ENCODE measurements at regions not wholly inside any gene's neighbourhood (a gene's known extent, or its start where the extent isn't known, plus 50 kb on each side); places are given as distances from the start of the nearest gene placed in this dataset.

DNA sequence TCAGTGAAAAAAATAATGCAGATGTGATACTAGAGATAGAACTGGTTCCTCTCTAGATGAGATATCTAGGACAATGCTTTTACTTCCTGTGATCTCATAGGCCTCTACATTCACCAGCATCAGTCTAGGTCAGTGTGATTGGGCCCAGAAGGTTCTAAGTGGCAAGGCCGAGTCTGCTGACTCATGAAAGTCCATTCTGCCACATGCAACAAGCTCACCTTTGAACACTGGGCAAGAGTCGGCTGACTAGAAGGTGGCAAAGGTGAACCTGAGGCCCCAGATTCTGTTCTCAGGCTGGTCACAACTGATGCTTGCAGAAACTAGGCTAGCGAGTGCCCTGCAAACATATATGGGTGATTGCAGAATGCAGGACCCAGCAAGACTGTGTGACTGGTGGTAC lies 105.7 kb upstream of the PLXNA4 start:
- no peaks in the 10 kb centered on the region for H3K9me3 Mint-ChIP-seq
- H3K27me3 Mint-ChIP-seq (ENCODE audit: low read depth): peaks cover 18% of the 10 kb centered on the region
- no peak overlapping the region for H3K4me3 Mint-ChIP-seq
- no peak overlapping the region for H3K27ac Mint-ChIP-seq
- TF ChIP-seq, protein P1, sequence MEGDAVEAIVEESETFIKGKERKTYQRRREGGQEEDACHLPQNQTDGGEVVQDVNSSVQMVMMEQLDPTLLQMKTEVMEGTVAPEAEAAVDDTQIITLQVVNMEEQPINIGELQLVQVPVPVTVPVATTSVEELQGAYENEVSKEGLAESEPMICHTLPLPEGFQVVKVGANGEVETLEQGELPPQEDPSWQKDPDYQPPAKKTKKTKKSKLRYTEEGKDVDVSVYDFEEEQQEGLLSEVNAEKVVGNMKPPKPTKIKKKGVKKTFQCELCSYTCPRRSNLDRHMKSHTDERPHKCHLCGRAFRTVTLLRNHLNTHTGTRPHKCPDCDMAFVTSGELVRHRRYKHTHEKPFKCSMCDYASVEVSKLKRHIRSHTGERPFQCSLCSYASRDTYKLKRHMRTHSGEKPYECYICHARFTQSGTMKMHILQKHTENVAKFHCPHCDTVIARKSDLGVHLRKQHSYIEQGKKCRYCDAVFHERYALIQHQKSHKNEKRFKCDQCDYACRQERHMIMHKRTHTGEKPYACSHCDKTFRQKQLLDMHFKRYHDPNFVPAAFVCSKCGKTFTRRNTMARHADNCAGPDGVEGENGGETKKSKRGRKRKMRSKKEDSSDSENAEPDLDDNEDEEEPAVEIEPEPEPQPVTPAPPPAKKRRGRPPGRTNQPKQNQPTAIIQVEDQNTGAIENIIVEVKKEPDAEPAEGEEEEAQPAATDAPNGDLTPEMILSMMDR (IDR thresholded peaks at IDR 0.05; ENCODE audit: unreplicated experiment in 3 of 3): no peak
- no peaks in the 10 kb centered on the region for H3K36me3 Mint-ChIP-seq (ENCODE audit: low read depth)
- no peaks in the 10 kb centered on the region for H3K4me1 Mint-ChIP-seq

DNA sequence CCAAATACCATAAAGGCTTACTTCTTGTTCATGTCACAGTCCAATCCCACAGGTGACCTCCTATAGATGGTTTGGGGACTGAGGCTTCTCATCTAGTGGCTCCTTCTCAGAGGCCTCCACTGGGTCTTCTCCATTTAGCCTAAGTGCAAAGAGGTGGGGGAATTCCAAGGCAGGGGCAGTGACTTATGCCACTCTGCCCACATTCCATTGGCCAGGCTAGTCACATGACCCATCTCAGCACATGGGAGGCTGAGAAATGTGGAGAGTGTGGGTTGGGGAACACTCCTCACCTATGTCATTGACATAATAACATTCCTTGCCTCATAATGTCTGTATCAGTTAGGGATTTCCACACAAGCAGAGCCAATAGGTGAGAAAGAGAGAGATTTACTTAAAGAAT lies 104.3 kb upstream of the PLXNA4 start:
- no peak overlapping the region for H3K27ac Mint-ChIP-seq
- H3K9me3 Mint-ChIP-seq: peaks cover 3% of the 10 kb centered on the region
- TF ChIP-seq, protein P1 (IDR thresholded peaks at IDR 0.05; ENCODE audit: unreplicated experiment in 3 of 3): no peak
- H3K4me3 Mint-ChIP-seq: no peak overlapping the region
- H3K27me3 Mint-ChIP-seq (ENCODE audit: low read depth): peaks cover 14% of the 10 kb centered on the region
- H3K36me3 Mint-ChIP-seq (ENCODE audit: low read depth): no peaks in the 10 kb centered on the region
- no peaks in the 10 kb centered on the region for H3K4me1 Mint-ChIP-seq

DNA sequence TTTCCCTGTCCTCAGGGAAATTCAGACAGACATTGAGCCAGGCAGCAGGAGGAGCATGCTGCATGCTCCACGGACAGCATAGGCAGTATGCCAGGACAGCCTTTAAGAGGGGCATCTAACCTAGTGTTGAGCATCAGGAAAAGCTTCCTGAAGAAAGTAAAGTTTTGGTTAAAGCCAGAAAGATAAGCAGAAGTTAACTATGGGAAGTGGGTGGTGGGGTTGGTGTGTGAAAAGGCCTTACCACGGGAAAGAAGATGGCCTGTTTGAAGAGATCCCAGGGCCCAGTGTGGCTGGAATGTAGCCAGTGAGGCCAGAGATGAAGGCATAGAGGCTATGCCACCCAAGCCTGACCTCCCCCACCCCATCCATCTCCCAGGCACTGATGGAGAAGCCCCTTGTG lies 102.4 kb upstream of the PLXNA4 start:
- Mint-ChIP-seq H3K4me3 (no peak overlapping the region), H3K36me3 (ENCODE audit: low read depth) (no peaks in the 10 kb centered on the region), H3K27ac (no peak overlapping the region), H3K27me3 (ENCODE audit: low read depth) (peaks cover 7% of the 10 kb centered on the region), H3K4me1 (no peaks in the 10 kb centered on the region), H3K9me3 (peaks cover 3% of the 10 kb centered on the region)
- TF ChIP-seq, protein P1 (IDR thresholded peaks at IDR 0.05; ENCODE audit: unreplicated experiment in 3 of 3): no peak

DNA sequence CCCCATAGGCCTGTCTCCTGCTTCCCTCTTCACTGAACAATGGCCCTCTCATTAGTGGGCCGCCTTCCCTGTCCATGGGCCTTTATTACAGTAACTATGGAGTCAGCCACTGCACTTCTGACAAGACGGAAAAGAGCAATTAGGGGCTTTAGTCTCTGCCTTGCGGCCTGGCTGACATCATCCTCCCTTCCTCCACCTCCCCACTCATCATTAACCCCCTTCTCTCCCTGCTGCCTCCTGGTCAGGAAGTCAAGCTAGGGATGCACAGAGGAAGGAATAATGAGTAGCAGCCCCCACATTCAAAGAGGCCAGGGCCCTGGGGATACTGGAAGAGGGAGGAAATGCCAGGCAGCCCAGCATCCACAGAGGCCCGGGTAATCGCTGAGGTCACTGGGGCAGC lies 101.6 kb upstream of the PLXNA4 start:
- H3K27me3 Mint-ChIP-seq (ENCODE audit: low read depth): peaks cover 5% of the 10 kb centered on the region
- TF ChIP-seq, protein P1 (IDR thresholded peaks at IDR 0.05; ENCODE audit: unreplicated experiment in 3 of 3): no peak
- no peak overlapping the region for H3K4me3 Mint-ChIP-seq
- no peaks in the 10 kb centered on the region for H3K36me3 Mint-ChIP-seq (ENCODE audit: low read depth)
- no peaks in the 10 kb centered on the region for H3K4me1 Mint-ChIP-seq
- H3K9me3 Mint-ChIP-seq: peaks cover 3% of the 10 kb centered on the region
- H3K27ac Mint-ChIP-seq: peak overlapping the region in 1 of 3 experiments; percentile 9

DNA sequence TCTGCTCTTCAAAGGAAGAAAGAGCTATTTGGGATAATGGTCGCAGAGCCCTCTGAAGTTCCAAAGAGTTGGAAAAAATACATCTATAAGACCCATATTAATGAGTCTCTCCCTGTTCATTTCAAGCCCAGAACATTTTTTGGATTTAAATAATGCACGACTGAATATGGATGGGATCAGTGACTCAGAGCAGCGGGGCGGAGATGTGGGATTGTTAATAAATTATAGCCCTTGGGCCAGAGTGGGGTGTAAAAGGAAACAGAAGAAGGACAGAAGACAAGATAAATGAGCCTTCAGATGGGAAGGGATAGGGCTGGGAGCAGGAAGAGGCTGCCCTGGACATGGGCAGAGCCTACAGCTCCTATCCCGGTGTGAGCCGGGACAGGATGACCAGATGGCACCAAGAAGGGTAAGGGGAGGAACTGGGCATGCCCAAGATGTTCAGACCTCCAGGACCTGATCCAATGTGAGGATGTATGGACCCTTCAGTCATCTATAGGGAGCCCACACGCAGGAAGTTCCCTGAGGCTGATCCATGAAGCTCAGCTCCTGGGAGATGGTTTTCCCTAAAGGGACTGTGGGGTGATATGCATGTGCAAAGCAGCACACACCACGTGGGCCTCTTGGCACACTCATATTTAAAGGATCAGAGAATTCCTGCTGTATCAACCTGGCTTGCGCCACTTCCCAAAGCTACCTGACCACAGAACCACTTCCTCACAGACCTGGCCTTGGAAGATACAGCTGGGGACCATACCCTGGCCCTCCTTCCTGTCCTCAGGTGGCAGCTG lies 96.1 kb upstream of the PLXNA4 start:
- TF ChIP-seq, protein P1 (IDR thresholded peaks at IDR 0.05; ENCODE audit: unreplicated experiment in 3 of 3): no peak
- no peaks in the 10 kb centered on the region for H3K36me3 Mint-ChIP-seq (ENCODE audit: low read depth)
- H3K4me1 Mint-ChIP-seq: no peaks in the 10 kb centered on the region
- no peak overlapping the region for H3K27ac Mint-ChIP-seq
- no peak overlapping the region for H3K4me3 Mint-ChIP-seq
- H3K27me3 Mint-ChIP-seq (ENCODE audit: low read depth): peaks cover 8% of the 10 kb centered on the region
- H3K9me3 Mint-ChIP-seq: peaks cover 10% of the 10 kb centered on the region

DNA sequence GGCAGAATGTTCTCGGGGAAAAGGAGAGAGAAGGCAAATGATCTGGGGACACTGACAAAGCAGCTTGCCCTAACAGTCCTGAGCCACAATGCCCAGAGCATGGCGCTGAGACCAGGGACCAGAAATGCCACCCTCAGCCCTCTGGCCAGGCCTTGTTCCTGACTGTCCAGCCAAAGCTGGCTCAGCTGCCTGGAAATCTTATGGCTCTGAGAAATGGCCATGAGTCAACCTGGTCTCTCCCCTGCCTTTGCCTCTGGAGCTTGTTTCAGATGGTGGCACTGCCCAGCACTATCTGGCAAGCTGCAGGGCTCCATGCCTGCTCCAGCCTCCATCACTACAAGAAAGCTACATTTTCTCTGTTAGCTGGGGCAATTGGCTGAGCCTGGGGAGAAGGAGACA lies 90.5 kb upstream of the PLXNA4 start:
- Mint-ChIP-seq H3K27me3 (ENCODE audit: low read depth) (peaks cover 6% of the 10 kb centered on the region), H3K9me3 (peaks cover 3% of the 10 kb centered on the region), H3K27ac (no peak overlapping the region), H3K4me3 (no peak overlapping the region), H3K4me1 (no peaks in the 10 kb centered on the region), H3K36me3 (ENCODE audit: low read depth) (no peaks in the 10 kb centered on the region)
- TF ChIP-seq, protein P1 (IDR thresholded peaks at IDR 0.05; ENCODE audit: unreplicated experiment in 3 of 3): no peak

All from nephron (organoid).